Fibroblast of gingiva (primary cell): ENCODE measurements at regions not wholly inside any gene's neighbourhood (a gene's known extent, or its start where the extent isn't known, plus 50 kb on each side); places are given as distances from the start of the nearest gene placed in this dataset.
"Not testable (repeated sequence)": the region's sequence is repeated elsewhere in the genome, so short reads cannot be mapped to it uniquely, and the experiment has no call there.

ENCODE experiments used
- DNase-seq: peaks from one replicate; pipeline ENCODE4 v3.0.0-alpha.2; 2011; ENCODE audit warnings: low read depth

- no peak for DNase-seq
Measured at GRCh38 chr13:50419896-50420295, 404.7 kb downstream of the KCNRG start.

GRCh38 chr13:50420718-50421472 lies 405.7 kb downstream of the KCNRG start:
- DNase-seq, result peak; percentile 24

GRCh38 chr13:50421473-50422130 lies 406.4 kb downstream of the KCNRG start:
- peak; percentile 23 for DNase-seq

GRCh38 chr13:50422181-50423148 lies 407.2 kb downstream of the KCNRG start:
- DNase-seq, result no peak

GRCh38 chr13:50424993-50425392 lies 409.7 kb downstream of the KCNRG start:
- no peak for DNase-seq

- no peak for DNase-seq
Measured at GRCh38 chr13:50425772-50426171, 410.5 kb downstream of the KCNRG start.

GRCh38 chr13:50426927-50427326 lies 411.7 kb downstream of the KCNRG start:
- DNase-seq, result no peak

GRCh38 chr13:50427511-50427910 lies 412.3 kb downstream of the KCNRG start:
- DNase-seq, result not testable (repeated sequence)

- no peak for DNase-seq
Measured at GRCh38 chr13:50428183-50428877, 413.1 kb downstream of the KCNRG start.

GRCh38 chr13:50435011-50435410 lies 408.5 kb downstream of the DLEU7 start:
- no peak for DNase-seq

- peak; percentile 32 for DNase-seq
Measured at GRCh38 chr13:50437252-50437651, 406.2 kb downstream of the DLEU7 start.

- no peak for DNase-seq
Measured at GRCh38 chr13:50438351-50438750, 405.1 kb downstream of the DLEU7 start.

- no peak for DNase-seq
Measured at GRCh38 chr13:50441130-50441529, 402.4 kb downstream of the DLEU7 start.

- DNase-seq, result no peak
Measured at GRCh38 chr13:50444726-50445125, 398.8 kb downstream of the DLEU7 start.

GRCh38 chr13:50446611-50447010 lies 396.9 kb downstream of the DLEU7 start:
- DNase-seq, result no peak

- DNase-seq, result no peak
Measured at GRCh38 chr13:50448535-50448998, 394.9 kb downstream of the DLEU7 start.

- DNase-seq, result no peak
Measured at GRCh38 chr13:50449465-50449864, 394.0 kb downstream of the DLEU7 start.

GRCh38 chr13:50450279-50450678 lies 393.2 kb downstream of the DLEU7 start:
- no peak for DNase-seq

- DNase-seq, result no peak
Measured at GRCh38 chr13:50451609-50452008, 391.9 kb downstream of the DLEU7 start.

GRCh38 chr13:50452028-50452427 lies 391.5 kb downstream of the DLEU7 start:
- no peak for DNase-seq

- DNase-seq, result no peak
Measured at GRCh38 chr13:50452756-50453155, 390.7 kb downstream of the DLEU7 start.

GRCh38 chr13:50453188-50453587 lies 390.3 kb downstream of the DLEU7 start:
- DNase-seq, result no peak
